Choroid plexus epithelial cell (primary cell): ENCODE measurements at regions not wholly inside any gene's neighbourhood (a gene's known extent, or its start where the extent isn't known, plus 50 kb on each side); places are given as distances from the start of the nearest gene placed in this dataset.
"Not testable (repeated sequence)": the region's sequence is repeated elsewhere in the genome, so short reads cannot be mapped to it uniquely, and the experiment has no call there.

Source experiments
- DNase-seq: peaks from one replicate; pipeline ENCODE4 v3.0.0-alpha.2; 2010; ENCODE audit warnings: low read depth
- H3K4me3 ChIP-seq: 2 replicates; pipeline ENCODE4 v1.5.1; 2011; ENCODE audit warnings: low read depth, mild to moderate bottlenecking, control low read depth, low read length, moderate library complexity
- CTCF ChIP-seq: conservative IDR thresholded peaks from 2 replicates; pipeline ENCODE4 v1.5.1; 2011; ENCODE audit warnings: low read depth, mild to moderate bottlenecking, control low read depth, inconsistent platforms, low read length, moderate library complexity

- no peak for TF ChIP-seq CTCF
- H3K4me3 ChIP-seq = no peak overlapping the region
- DNase-seq = no peak
Observed at GRCh38 chr13:67481445-67481844, 251.3 kb upstream of the PCDH9 start.

GRCh38 chr13:67474115-67474514 lies 244.0 kb upstream of the PCDH9 start:
- DNase-seq = no peak
- no peak for TF ChIP-seq CTCF
- no peak overlapping the region for H3K4me3 ChIP-seq

- TF ChIP-seq CTCF = no peak
- DNase-seq = no peak
- no peak overlapping the region for H3K4me3 ChIP-seq
Observed at GRCh38 chr13:67469623-67470022, 239.5 kb upstream of the PCDH9 start.

- no peak for DNase-seq
- TF ChIP-seq CTCF = no peak
- no peak overlapping the region for H3K4me3 ChIP-seq
Observed at GRCh38 chr13:67466569-67466968, 236.4 kb upstream of the PCDH9 start.

- H3K4me3 ChIP-seq = no peak overlapping the region
- no peak for TF ChIP-seq CTCF
- DNase-seq = peak; percentile 5
Observed at GRCh38 chr13:67464154-67464553, 234.0 kb upstream of the PCDH9 start.

GRCh38 chr13:67462098-67462497 lies 232.0 kb upstream of the PCDH9 start:
- no peak for TF ChIP-seq CTCF
- no peak overlapping the region for H3K4me3 ChIP-seq
- no peak for DNase-seq

GRCh38 chr13:67452526-67452925 lies 222.4 kb upstream of the PCDH9 start:
- not testable (repeated sequence) for H3K4me3 ChIP-seq

GRCh38 chr13:67445436-67445835 lies 215.3 kb upstream of the PCDH9 start:
- no peak for DNase-seq
- no peak overlapping the region for H3K4me3 ChIP-seq
- no peak for TF ChIP-seq CTCF

More at GRCh38 chr13:67452526-67452925, 222.4 kb upstream of the PCDH9 start:
- DNase-seq = not testable (repeated sequence)
